GF-D8 (cell line): ENCODE measurements at regions not wholly inside any gene's neighbourhood (a gene's known extent, or its start where the extent isn't known, plus 50 kb on each side); places are given as distances from the start of the nearest gene placed in this dataset.

ENCODE experiments used
- DNase-seq: peaks from one replicate; lab custom pipeline; 2025; lab: John Stamatoyannopoulos, UW

- no peak for DNase-seq
These were observed 58.3 kb upstream of the LYST start for GRCh38 chr1:235925016-235925415.

GRCh38 chr1:235923466-235924021 lies 56.8 kb upstream of the LYST start:
- DNase-seq, result no peak

GRCh38 chr1:235920596-235921375 lies 54.1 kb upstream of the LYST start:
- no peak for DNase-seq

DNA sequence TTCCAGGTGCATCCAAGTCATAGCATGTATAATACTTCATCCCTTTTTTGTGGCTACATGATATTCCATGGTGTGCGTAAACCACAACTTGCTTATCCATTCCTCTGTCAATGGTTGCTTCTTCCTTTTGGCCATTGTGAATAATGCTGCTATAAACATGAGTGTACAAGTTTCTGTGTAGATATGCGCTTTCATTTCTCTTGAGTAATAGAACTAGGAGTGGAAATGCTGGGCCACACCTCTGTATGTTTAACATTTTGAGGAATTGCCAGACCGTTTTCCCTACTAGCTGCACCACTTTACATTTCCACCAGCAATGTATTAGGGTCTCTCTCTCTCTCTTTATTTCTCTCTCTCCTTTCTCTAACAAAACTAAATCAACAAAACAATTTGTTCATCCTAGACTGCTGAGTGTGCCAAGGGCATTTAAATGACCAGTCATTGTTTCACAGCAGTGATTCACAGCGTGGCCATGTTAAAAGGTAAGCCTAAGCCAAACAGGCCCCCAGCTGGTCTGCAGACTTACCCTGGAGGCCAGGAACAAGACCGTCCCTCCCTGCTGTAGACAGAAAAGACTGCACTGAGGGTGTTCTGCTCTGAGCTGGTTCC lies 53.2 kb upstream of the LYST start:
- no peak for DNase-seq

- DNase-seq, result no peak
These were observed 52.6 kb upstream of the LYST start for GRCh38 chr1:235919127-235919832.

- no peak for DNase-seq
These were observed 51.8 kb upstream of the LYST start for GRCh38 chr1:235918465-235918864.

- no peak for DNase-seq
These were observed 51.3 kb upstream of the LYST start for GRCh38 chr1:235918032-235918431.

DNA sequence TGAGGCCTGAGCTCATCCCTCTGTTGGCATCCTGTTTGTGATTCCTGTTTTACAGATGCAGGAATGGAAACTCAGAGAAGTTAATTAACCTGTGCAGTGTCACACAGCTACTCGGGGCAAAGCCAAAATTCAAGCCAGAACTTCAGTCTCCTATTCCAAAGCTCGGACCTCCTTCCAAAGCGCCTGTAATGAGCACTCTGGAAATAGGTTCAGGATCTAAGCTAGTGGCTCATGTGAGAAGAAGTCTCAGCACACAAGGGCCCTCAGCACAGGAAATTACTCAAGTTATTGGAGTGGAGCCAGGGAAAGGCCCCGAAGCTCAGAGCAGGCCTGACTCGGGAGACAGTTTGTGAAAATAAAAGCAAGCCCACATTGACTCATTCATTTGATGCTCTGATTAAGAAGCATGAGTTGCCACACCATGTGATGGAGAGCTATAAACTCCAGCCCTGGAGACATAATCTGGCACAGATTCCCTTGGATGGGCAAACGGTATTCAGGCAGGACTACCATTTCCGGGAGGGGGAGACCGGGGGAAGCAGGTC lies 50.6 kb upstream of the LYST start:
- peak; percentile 82 for DNase-seq
